ENCODE measurements at regions not wholly inside any gene's neighbourhood (a gene's known extent, or its start where the extent isn't known, plus 50 kb on each side); places are given as distances from the start of the nearest gene placed in this dataset.

- TF ChIP-seq CTCF (IDR thresholded peaks at IDR 0.05 in 4 of 5, conservative IDR thresholded peaks at IDR 0.05 in 1 of 5) (no peak), POLR2A (IDR thresholded peaks at IDR 0.05) (no peak)
These were observed 137.1 kb upstream of the RAB4A start for GRCh38 chr1:229133811-229134210.

Data from gastrocnemius medialis (tissue), 4 donors.